ENCODE measurements at regions not wholly inside any gene's neighbourhood (a gene's known extent, or its start where the extent isn't known, plus 50 kb on each side); places are given as distances from the start of the nearest gene placed in this dataset.

- TF ChIP-seq EZH2phosphoT487 (IDR thresholded peaks at IDR 0.05; ENCODE audit: insufficient read depth, low read depth) (no peak), EZH2 (IDR thresholded peaks at IDR 0.05; ENCODE audit: insufficient read depth, poor library complexity, severe bottlenecking) (no peak)
- Histone ChIP-seq H3K4me1 (ENCODE audit: insufficient read depth) (0 out of 2 replicates have a peak, but pooled peaks cover 6% of the 10 kb centered on the region), H3F3A (ENCODE audit: insufficient read depth) (no peaks in the 10 kb centered on the region), H4K20me1 (ENCODE audit: insufficient read depth) (no peaks in the 10 kb centered on the region), H3K36me3 (ENCODE audit: low read depth) (no peaks in the 10 kb centered on the region), H3K9ac (no peak overlapping the region), H3K9me2 (ENCODE audit: insufficient read depth) (no peaks in the 10 kb centered on the region), H3K9me3 (ENCODE audit: low read depth) (no peaks in the 10 kb centered on the region), H3K79me2 (ENCODE audit: insufficient read depth) (no peaks in the 10 kb centered on the region), H3K27me3 (replicated peaks; ENCODE audit: insufficient read depth) (no peaks in the 10 kb centered on the region), H2AFZ (no peak overlapping the region), H3K4me2 (ENCODE audit: unreplicated experiment) (no peak overlapping the region), H3K4me3 (no peak overlapping the region), H3K27ac (no peak overlapping the region)
- in situ Hi-C loops (cut with MboI) = no loop called here
- no peak for DNase-seq
- WGBS, 2 experiments (ENCODE audit: low coverage in 1 of 2, low lambda C conversion rate in 2 of 2, missing lambda C conversion rate in 2 of 2) = 41 to 55% methylated on average over 3 of the region's 3 CpGs
These were observed 227.5 kb downstream of the PRL start for GRCh38 chr6:22069306-22069800.

- 27 to 28% methylated on average over 8 of the region's 8 CpGs for WGBS, 2 experiments (ENCODE audit: low coverage in 1 of 2, low lambda C conversion rate in 2 of 2, missing lambda C conversion rate in 2 of 2)
- 0 out of 2 replicates have a peak, but pooled peaks cover 6% of the 10 kb centered on the region for H3K4me1 ChIP-seq (ENCODE audit: insufficient read depth)
- H3F3A ChIP-seq (ENCODE audit: insufficient read depth) = no peaks in the 10 kb centered on the region
- no peaks in the 10 kb centered on the region for H3K36me3 ChIP-seq (ENCODE audit: low read depth)
- no peaks in the 10 kb centered on the region for H3K79me2 ChIP-seq (ENCODE audit: insufficient read depth)
- peak; percentile 37 for DNase-seq
- H3K9me2 ChIP-seq (ENCODE audit: insufficient read depth) = no peaks in the 10 kb centered on the region
- H3K9me3 ChIP-seq (ENCODE audit: low read depth) = no peaks in the 10 kb centered on the region
- no peak for TF ChIP-seq EZH2 (IDR thresholded peaks at IDR 0.05; ENCODE audit: insufficient read depth, poor library complexity, severe bottlenecking)
- TF ChIP-seq EZH2phosphoT487 (IDR thresholded peaks at IDR 0.05; ENCODE audit: insufficient read depth, low read depth) = no peak
- peak overlapping the region; percentile 43 for H3K9ac ChIP-seq
- in situ Hi-C loops (cut with MboI) = no loop called here
- H3K4me2 ChIP-seq (ENCODE audit: unreplicated experiment) = peak overlapping the region; percentile 46
- no peaks in the 10 kb centered on the region for H3K27me3 ChIP-seq (replicated peaks; ENCODE audit: insufficient read depth)
- no peaks in the 10 kb centered on the region for H4K20me1 ChIP-seq (ENCODE audit: insufficient read depth)
- H2AFZ ChIP-seq = peak overlapping the region; percentile 83
- H3K4me3 ChIP-seq = peak overlapping the region; percentile 52
- H3K27ac ChIP-seq = no peak overlapping the region
These were observed 225.4 kb downstream of the PRL start for GRCh38 chr6:22071270-22072041.

GRCh38 chr6:22072949-22073348 lies 223.9 kb downstream of the PRL start:
- Histone ChIP-seq H3K9me3 (ENCODE audit: low read depth) (no peaks in the 10 kb centered on the region), H3K36me3 (ENCODE audit: low read depth) (no peaks in the 10 kb centered on the region), H3F3A (ENCODE audit: insufficient read depth) (no peaks in the 10 kb centered on the region), H4K20me1 (ENCODE audit: insufficient read depth) (no peaks in the 10 kb centered on the region), H3K9me2 (ENCODE audit: insufficient read depth) (no peaks in the 10 kb centered on the region), H3K79me2 (ENCODE audit: insufficient read depth) (no peaks in the 10 kb centered on the region), H2AFZ (peak overlapping the region; percentile 38; the same call in 1 of the 2 replicates), H3K4me3 (no peak overlapping the region), H3K4me1 (ENCODE audit: insufficient read depth) (0 out of 2 replicates have a peak, but pooled peaks cover 6% of the 10 kb centered on the region), H3K27ac (no peak overlapping the region), H3K4me2 (ENCODE audit: unreplicated experiment) (no peak overlapping the region), H3K27me3 (replicated peaks; ENCODE audit: insufficient read depth) (no peaks in the 10 kb centered on the region), H3K9ac (no peak overlapping the region)
- TF ChIP-seq EZH2phosphoT487 (IDR thresholded peaks at IDR 0.05; ENCODE audit: insufficient read depth, low read depth) (no peak), EZH2 (IDR thresholded peaks at IDR 0.05; ENCODE audit: insufficient read depth, poor library complexity, severe bottlenecking) (no peak)
- in situ Hi-C loops (cut with MboI) = no loop called here
- DNase-seq = peak; percentile 7

GRCh38 chr6:22073516-22074198 lies 223.2 kb downstream of the PRL start:
- Histone ChIP-seq H3K9me3 (ENCODE audit: low read depth) (no peaks in the 10 kb centered on the region), H3K36me3 (ENCODE audit: low read depth) (no peaks in the 10 kb centered on the region), H3K79me2 (ENCODE audit: insufficient read depth) (no peaks in the 10 kb centered on the region), H3F3A (ENCODE audit: insufficient read depth) (no peaks in the 10 kb centered on the region), H3K27me3 (replicated peaks; ENCODE audit: insufficient read depth) (no peaks in the 10 kb centered on the region), H3K9ac (no peak overlapping the region), H3K27ac (no peak overlapping the region), H3K4me1 (ENCODE audit: insufficient read depth) (0 out of 2 replicates have a peak, but pooled peaks cover 6% of the 10 kb centered on the region), H3K4me2 (ENCODE audit: unreplicated experiment) (no peak overlapping the region), H3K9me2 (ENCODE audit: insufficient read depth) (no peaks in the 10 kb centered on the region), H3K4me3 (no peak overlapping the region), H4K20me1 (ENCODE audit: insufficient read depth) (no peaks in the 10 kb centered on the region), H2AFZ (0 out of 2 replicates have a peak overlapping the region, but pooled peaks have one; percentile 38)
- in situ Hi-C loops (cut with MboI) = no loop called here
- TF ChIP-seq EZH2 (IDR thresholded peaks at IDR 0.05; ENCODE audit: insufficient read depth, poor library complexity, severe bottlenecking) (no peak), EZH2phosphoT487 (IDR thresholded peaks at IDR 0.05; ENCODE audit: insufficient read depth, low read depth) (no peak)
- no peak for DNase-seq
- WGBS, 2 experiments (ENCODE audit: low coverage in 1 of 2, low lambda C conversion rate in 2 of 2, missing lambda C conversion rate in 2 of 2) = 84 to 85% methylated on average over 4 of the region's 4 CpGs
